ENCODE measurements at regions not wholly inside any gene's neighbourhood (a gene's known extent, or its start where the extent isn't known, plus 50 kb on each side); places are given as distances from the start of the nearest gene placed in this dataset.

DNA sequence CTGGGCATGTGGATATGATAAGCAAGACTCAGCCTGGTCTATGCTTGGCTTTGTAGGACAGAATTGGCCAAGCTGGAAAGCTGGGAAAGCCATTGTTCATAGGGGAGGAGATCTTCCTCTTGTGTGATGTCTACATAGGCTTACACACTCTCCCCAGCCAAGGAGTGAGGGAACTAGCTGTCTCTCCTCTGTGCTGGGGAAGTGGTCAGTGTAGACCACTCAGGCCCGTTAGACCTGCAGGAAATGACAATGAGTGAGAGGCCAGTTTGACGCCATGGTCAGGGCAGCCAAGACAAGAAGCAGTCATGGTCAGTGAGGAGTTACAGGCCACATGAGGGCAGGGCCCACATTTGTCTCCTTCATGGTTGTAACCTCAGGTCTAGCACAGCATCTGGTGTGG is 159.1 kb upstream of the KL start:
- TF ChIP-seq POLR2A (IDR thresholded peaks at IDR 0.05; ENCODE audit: low read length) (no peak), BHLHE40 (IDR thresholded peaks at IDR 0.05; ENCODE audit: low read depth, low read length) (no peak), EHMT2 (IDR thresholded peaks at IDR 0.05; ENCODE audit: low read depth) (no peak)
- TF ChIP-seq, protein P1, sequence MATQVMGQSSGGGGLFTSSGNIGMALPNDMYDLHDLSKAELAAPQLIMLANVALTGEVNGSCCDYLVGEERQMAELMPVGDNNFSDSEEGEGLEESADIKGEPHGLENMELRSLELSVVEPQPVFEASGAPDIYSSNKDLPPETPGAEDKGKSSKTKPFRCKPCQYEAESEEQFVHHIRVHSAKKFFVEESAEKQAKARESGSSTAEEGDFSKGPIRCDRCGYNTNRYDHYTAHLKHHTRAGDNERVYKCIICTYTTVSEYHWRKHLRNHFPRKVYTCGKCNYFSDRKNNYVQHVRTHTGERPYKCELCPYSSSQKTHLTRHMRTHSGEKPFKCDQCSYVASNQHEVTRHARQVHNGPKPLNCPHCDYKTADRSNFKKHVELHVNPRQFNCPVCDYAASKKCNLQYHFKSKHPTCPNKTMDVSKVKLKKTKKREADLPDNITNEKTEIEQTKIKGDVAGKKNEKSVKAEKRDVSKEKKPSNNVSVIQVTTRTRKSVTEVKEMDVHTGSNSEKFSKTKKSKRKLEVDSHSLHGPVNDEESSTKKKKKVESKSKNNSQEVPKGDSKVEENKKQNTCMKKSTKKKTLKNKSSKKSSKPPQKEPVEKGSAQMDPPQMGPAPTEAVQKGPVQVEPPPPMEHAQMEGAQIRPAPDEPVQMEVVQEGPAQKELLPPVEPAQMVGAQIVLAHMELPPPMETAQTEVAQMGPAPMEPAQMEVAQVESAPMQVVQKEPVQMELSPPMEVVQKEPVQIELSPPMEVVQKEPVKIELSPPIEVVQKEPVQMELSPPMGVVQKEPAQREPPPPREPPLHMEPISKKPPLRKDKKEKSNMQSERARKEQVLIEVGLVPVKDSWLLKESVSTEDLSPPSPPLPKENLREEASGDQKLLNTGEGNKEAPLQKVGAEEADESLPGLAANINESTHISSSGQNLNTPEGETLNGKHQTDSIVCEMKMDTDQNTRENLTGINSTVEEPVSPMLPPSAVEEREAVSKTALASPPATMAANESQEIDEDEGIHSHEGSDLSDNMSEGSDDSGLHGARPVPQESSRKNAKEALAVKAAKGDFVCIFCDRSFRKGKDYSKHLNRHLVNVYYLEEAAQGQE (IDR thresholded peaks at IDR 0.05), result no peak
- TF ChIP-seq, protein P2, sequence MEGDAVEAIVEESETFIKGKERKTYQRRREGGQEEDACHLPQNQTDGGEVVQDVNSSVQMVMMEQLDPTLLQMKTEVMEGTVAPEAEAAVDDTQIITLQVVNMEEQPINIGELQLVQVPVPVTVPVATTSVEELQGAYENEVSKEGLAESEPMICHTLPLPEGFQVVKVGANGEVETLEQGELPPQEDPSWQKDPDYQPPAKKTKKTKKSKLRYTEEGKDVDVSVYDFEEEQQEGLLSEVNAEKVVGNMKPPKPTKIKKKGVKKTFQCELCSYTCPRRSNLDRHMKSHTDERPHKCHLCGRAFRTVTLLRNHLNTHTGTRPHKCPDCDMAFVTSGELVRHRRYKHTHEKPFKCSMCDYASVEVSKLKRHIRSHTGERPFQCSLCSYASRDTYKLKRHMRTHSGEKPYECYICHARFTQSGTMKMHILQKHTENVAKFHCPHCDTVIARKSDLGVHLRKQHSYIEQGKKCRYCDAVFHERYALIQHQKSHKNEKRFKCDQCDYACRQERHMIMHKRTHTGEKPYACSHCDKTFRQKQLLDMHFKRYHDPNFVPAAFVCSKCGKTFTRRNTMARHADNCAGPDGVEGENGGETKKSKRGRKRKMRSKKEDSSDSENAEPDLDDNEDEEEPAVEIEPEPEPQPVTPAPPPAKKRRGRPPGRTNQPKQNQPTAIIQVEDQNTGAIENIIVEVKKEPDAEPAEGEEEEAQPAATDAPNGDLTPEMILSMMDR (IDR thresholded peaks at IDR 0.05), result no peak
